CD4-positive, alpha-beta T cell (primary cell): ENCODE measurements at regions not wholly inside any gene's neighbourhood (a gene's known extent, or its start where the extent isn't known, plus 50 kb on each side); places are given as distances from the start of the nearest gene placed in this dataset.

Experiments
- ATAC-seq: fragments of 200-7000 bp; cut with Tn5 transposase; one replicate; pipeline ENCODE4 v1.10.0; 2022; ENCODE audit warnings: mild to moderate bottlenecking; ENCODE audit not compliant: poor library complexity
- CTCF ChIA-PET: fragments of 350-600 bp; sonication (Branson Sonifier 250); formaldehyde crosslinking; loops from one replicate; lab custom pipeline; 2021; ENCODE audit warnings: antibody characterized with exemption, inconsistent platforms; lab: Charles Lee
- POLR2A ChIA-PET: fragments of 350-600 bp; sonication (Branson Sonifier 250); formaldehyde crosslinking; loops from one replicate; lab custom pipeline; 2021; ENCODE audit warnings: antibody characterized with exemption, inconsistent platforms; lab: Charles Lee
- DNase-seq, 14 experiments: peaks; one replicate each; pipeline ENCODE4 v3.0.0-alpha.2; 2013 to 2020; ENCODE audit warnings: mixed read lengths in 2 of 14
- H3K27ac ChIP-seq, 2 donors: one replicate each; pipeline versions ENCODE4 v1.5.1 to v1.7.0; 2013; ENCODE audit warnings: low read length in 2 of 2, low read depth in 1 of 2, mild to moderate bottlenecking in 1 of 2
- H3K27me3 ChIP-seq, 2 experiments: 1 replicate in 1 of 2; 2 replicates in 1 of 2; pipeline versions ENCODE4 v1.6.1 to v1.7.0; 2013; ENCODE audit warnings: low read length in 2 of 2, control low read depth in 1 of 2, mild to moderate bottlenecking in 1 of 2, moderate library complexity in 1 of 2; ENCODE audit not compliant: insufficient read depth in 2 of 2, control insufficient read depth in 1 of 2
- H3K36me3 ChIP-seq: one replicate; pipeline ENCODE4 v1.6.1; 2013; ENCODE audit warnings: low read length, control low read depth; ENCODE audit not compliant: insufficient read depth
- H3K4me1 ChIP-seq: one replicate; pipeline ENCODE4 v1.6.1; 2013; ENCODE audit warnings: low read length, control low read depth; ENCODE audit not compliant: insufficient read depth
- H3K4me3 ChIP-seq: one replicate; pipeline ENCODE4 v1.5.1; 2013; ENCODE audit warnings: mild to moderate bottlenecking, low read length, moderate library complexity
- H3K9me3 ChIP-seq, 2 experiments: 1 replicate in 1 of 2; 2 replicates in 1 of 2; pipeline versions ENCODE4 v1.6.1 to v1.7.0; 2013; ENCODE audit warnings: low read length in 2 of 2, mild to moderate bottlenecking in 2 of 2, control low read depth in 1 of 2, moderate library complexity in 1 of 2; ENCODE audit not compliant: control insufficient read depth in 1 of 2, insufficient read depth in 1 of 2
- H3K27ac Mint-ChIP-seq: one replicate; pipeline ENCODE4 v1.8.0; 2020; ENCODE audit warnings: mixed read lengths
- H3K27me3 Mint-ChIP-seq: one replicate; pipeline ENCODE4 v1.8.0; 2021; ENCODE audit warnings: mixed read lengths
- H3K36me3 Mint-ChIP-seq: one replicate; pipeline ENCODE4 v1.8.0; 2021; ENCODE audit warnings: low read depth, mixed read lengths
- H3K4me1 Mint-ChIP-seq: one replicate; pipeline ENCODE4 v1.8.0; 2021; ENCODE audit warnings: low read depth, mixed read lengths
- H3K4me3 Mint-ChIP-seq: one replicate; pipeline ENCODE4 v1.8.0; 2020; ENCODE audit warnings: mild to moderate bottlenecking, mixed read lengths
- H3K9me3 Mint-ChIP-seq: one replicate; pipeline ENCODE4 v1.8.0; 2020; ENCODE audit warnings: mixed read lengths
- CTCF ChIP-seq: fragments of 200-600 bp; IDR thresholded peaks from one replicate; pipeline ENCODE4 v1.8.0; 2022; ENCODE audit warnings: antibody characterized with exemption, mild to moderate bottlenecking
- intact Hi-C, 2 experiments: fragments of 100-400 bp; cut with DNase I in 1 of 2; cut with micrococcal nuclease in 1 of 2; formaldehyde crosslinking; loops; one replicate each; pipeline versions ENCODE4 v1.15.1 to v1.9.0; 2023 to 2025; cut with DNase I, micrococcal nuclease

GRCh38 chr9:120138955-120139354, 441.0 kb downstream of the CDK5RAP2 start:
- Mint-ChIP-seq H3K27ac (no peak overlapping the region), H3K36me3 (no peaks in the 10 kb centered on the region), H3K4me3 (no peak overlapping the region), H3K4me1 (no peaks in the 10 kb centered on the region), H3K27me3 (no peaks in the 10 kb centered on the region), H3K9me3 (peaks cover 7% of the 10 kb centered on the region)
- H3K4me3 ChIP-seq, result no peak overlapping the region
- DNase-seq (no peak), ATAC-seq (no peak)
- no peak overlapping the region for H3K27ac ChIP-seq
- TF ChIP-seq CTCF, result no peak
- no peaks in the 10 kb centered on the region for H3K27me3 ChIP-seq
- no peaks in the 10 kb centered on the region for H3K9me3 ChIP-seq
- CTCF ChIA-PET, result no interaction called here
- H3K36me3 ChIP-seq, result no peaks in the 10 kb centered on the region
- POLR2A ChIA-PET, result no interaction called here
- H3K4me1 ChIP-seq, result no peaks in the 10 kb centered on the region
- intact Hi-C loops, result no loop called here

GRCh38 chr9:120137186-120137840, 442.7 kb downstream of the CDK5RAP2 start:
- H3K4me3 ChIP-seq, result no peak overlapping the region
- H3K36me3 ChIP-seq, result no peaks in the 10 kb centered on the region
- no peak overlapping the region for H3K4me3 Mint-ChIP-seq
- H3K9me3 ChIP-seq, result no peaks in the 10 kb centered on the region
- no peak for TF ChIP-seq CTCF
- no peaks in the 10 kb centered on the region for H3K36me3 Mint-ChIP-seq
- ChIA-PET POLR2A (no interaction called here), CTCF (no interaction called here)
- no peak overlapping the region for H3K27ac ChIP-seq
- no peaks in the 10 kb centered on the region for H3K27me3 Mint-ChIP-seq
- H3K27me3 ChIP-seq, result no peaks in the 10 kb centered on the region
- ATAC-seq, result no peak
- H3K4me1 Mint-ChIP-seq, result no peaks in the 10 kb centered on the region
- DNase-seq, result no peak
- intact Hi-C loops, result no loop called here
- H3K4me1 ChIP-seq, result no peaks in the 10 kb centered on the region
- H3K27ac Mint-ChIP-seq, result no peak overlapping the region
- H3K9me3 Mint-ChIP-seq, result peaks cover 10% of the 10 kb centered on the region

GRCh38 chr9:120136696-120137095, 443.3 kb downstream of the CDK5RAP2 start:
- POLR2A ChIA-PET, result no interaction called here
- ATAC-seq (no peak), DNase-seq (no peak)
- H3K27ac Mint-ChIP-seq, result no peak overlapping the region
- no peaks in the 10 kb centered on the region for H3K36me3 Mint-ChIP-seq
- Histone ChIP-seq H3K4me3 (no peak overlapping the region), H3K9me3 (no peaks in the 10 kb centered on the region), H3K27ac (no peak overlapping the region), H3K4me1 (no peaks in the 10 kb centered on the region), H3K36me3 (no peaks in the 10 kb centered on the region), H3K27me3 (no peaks in the 10 kb centered on the region)
- peaks cover 10% of the 10 kb centered on the region for H3K9me3 Mint-ChIP-seq
- CTCF ChIA-PET, result no interaction called here
- no peaks in the 10 kb centered on the region for H3K27me3 Mint-ChIP-seq
- no peak for TF ChIP-seq CTCF
- H3K4me3 Mint-ChIP-seq, result no peak overlapping the region
- intact Hi-C loops, result no loop called here
- no peaks in the 10 kb centered on the region for H3K4me1 Mint-ChIP-seq
